WTC11 (cell line): ENCODE measurements at regions not wholly inside any gene's neighbourhood (a gene's known extent, or its start where the extent isn't known, plus 50 kb on each side); places are given as distances from the start of the nearest gene placed in this dataset.

ENCODE experiments used
- ATAC-seq: fragments of 200-7000 bp; cut with Tn5 transposase; 2 replicates; pipeline ENCODE4 v1.10.0; 2021; ENCODE audit warnings: mild to moderate bottlenecking, moderate library complexity
- CTCF ChIA-PET: fragments of 300-600 bp; sonication (Branson Sonifier 250); formaldehyde crosslinking; loops from one replicate; lab custom pipeline; 2021; ENCODE audit warnings: antibody characterized with exemption; lab: Charles Lee
- POLR2A ChIA-PET: fragments of 350-600 bp; sonication (Branson Sonifier 250); formaldehyde crosslinking; loops from one replicate; lab custom pipeline; 2021; ENCODE audit warnings: antibody characterized with exemption; lab: Charles Lee
- DNase-seq: peaks from one replicate; pipeline ENCODE4 v3.0.0; 2021; ENCODE audit warnings: low spot score
- H3K27ac Mint-ChIP-seq: 2 replicates; pipeline ENCODE4 v1.8.0; 2021; ENCODE audit warnings: mixed read lengths
- H3K27me3 Mint-ChIP-seq: 2 replicates; pipeline ENCODE4 v1.8.0; 2021; ENCODE audit warnings: low read depth, mild to moderate bottlenecking, moderate library complexity, mixed read lengths
- H3K36me3 Mint-ChIP-seq: 2 replicates; pipeline ENCODE4 v1.8.0; 2021; ENCODE audit warnings: mixed read lengths
- H3K4me1 Mint-ChIP-seq: 2 replicates; pipeline ENCODE4 v1.8.0; 2022; ENCODE audit warnings: mixed read lengths
- H3K4me3 Mint-ChIP-seq: 2 replicates; pipeline ENCODE4 v1.8.0; 2021; ENCODE audit warnings: mild to moderate bottlenecking, moderate library complexity, mixed read lengths
- H3K9me3 Mint-ChIP-seq: 2 replicates; pipeline ENCODE4 v1.8.0; 2021; ENCODE audit warnings: mixed read lengths
- ATF1 ChIP-seq: sonication (generic); formaldehyde crosslinking; IDR thresholded peaks from 2 replicates; pipeline ENCODE4 v1.8.1; 2023; ENCODE audit warnings: mild to moderate bottlenecking, moderate library complexity, missing genetic modification reagents
- ELF4 ChIP-seq: sonication (generic); formaldehyde crosslinking; IDR thresholded peaks from 2 replicates; pipeline ENCODE4 v1.8.1; 2022; ENCODE audit warnings: low read depth, mild to moderate bottlenecking, moderate library complexity, missing genetic modification reagents
- EMX1 ChIP-seq: fragments of 250-450 bp; sonication (Bioruptor Pico); IDR thresholded peaks from 2 replicates; pipeline ENCODE4 v1.8.0; 2021; ENCODE audit warnings: mild to moderate bottlenecking
- ESRRA ChIP-seq: sonication (generic); formaldehyde crosslinking; IDR thresholded peaks from 2 replicates; pipeline ENCODE4 v1.8.1; 2022; ENCODE audit warnings: mild to moderate bottlenecking, missing genetic modification reagents, borderline replicate concordance
- JAZF1 ChIP-seq: fragments of 250-450 bp; sonication (Bioruptor Pico); IDR thresholded peaks from 2 replicates; pipeline ENCODE4 v1.9.0; 2021; ENCODE audit warnings: moderate library complexity, mild to moderate bottlenecking, inconsistent platforms
- MXD4 ChIP-seq: fragments of 250-450 bp; sonication (Bioruptor Pico); IDR thresholded peaks from 2 replicates; pipeline ENCODE4 v1.8.0; 2021; ENCODE audit warnings: mild to moderate bottlenecking, moderate library complexity, borderline replicate concordance
- MYBL2 ChIP-seq: sonication (generic); formaldehyde crosslinking; IDR thresholded peaks from 2 replicates; pipeline ENCODE4 v1.8.1; 2023; ENCODE audit warnings: mild to moderate bottlenecking, moderate library complexity, missing genetic modification reagents
- NR2C2 ChIP-seq: sonication (generic); formaldehyde crosslinking; IDR thresholded peaks from 2 replicates; pipeline ENCODE4 v1.8.0; 2022; ENCODE audit warnings: mild to moderate bottlenecking, missing genetic modification reagents
- SP1 ChIP-seq: sonication (generic); formaldehyde crosslinking; conservative IDR thresholded peaks from 2 replicates; pipeline ENCODE4 v1.8.1; 2022; ENCODE audit warnings: missing genetic modification reagents
- TCF7 ChIP-seq: sonication (generic); formaldehyde crosslinking; IDR thresholded peaks from 2 replicates; pipeline ENCODE4 v1.8.0; 2022; ENCODE audit warnings: mild to moderate bottlenecking, low read depth, missing genetic modification reagents, moderate library complexity
- TEAD1 ChIP-seq: sonication (generic); formaldehyde crosslinking; IDR thresholded peaks from 2 replicates; pipeline ENCODE4 v1.8.0; 2022; ENCODE audit warnings: mild to moderate bottlenecking, missing genetic modification reagents
- ZNF416 ChIP-seq: fragments of 250-450 bp; sonication (Bioruptor Pico); IDR thresholded peaks from 2 replicates; pipeline ENCODE4 v1.9.0; 2021; ENCODE audit warnings: mild to moderate bottlenecking, inconsistent platforms
- TF ChIP-seq, protein P1 (sequence below): sonication (generic); formaldehyde crosslinking; IDR thresholded peaks from 2 replicates; pipeline ENCODE4 v1.8.0; 2023; ENCODE audit warnings: mild to moderate bottlenecking, missing genetic modification reagents
- TF ChIP-seq, protein P2 (sequence below): sonication (generic); formaldehyde crosslinking; IDR thresholded peaks from 2 replicates; pipeline ENCODE4 v1.8.0; 2022; ENCODE audit warnings: mild to moderate bottlenecking, missing genetic modification reagents
- TF ChIP-seq, protein P3 (sequence below): sonication (generic); formaldehyde crosslinking; IDR thresholded peaks from 2 replicates; pipeline ENCODE4 v1.8.0; 2022; ENCODE audit warnings: mild to moderate bottlenecking, missing genetic modification reagents
- TF ChIP-seq, protein P4 (sequence below): sonication (generic); formaldehyde crosslinking; IDR thresholded peaks from 2 replicates; pipeline ENCODE4 v1.8.1; 2022; ENCODE audit warnings: low read depth, mild to moderate bottlenecking, moderate library complexity, missing genetic modification reagents, borderline replicate concordance
- TF ChIP-seq, protein P5 (sequence below): sonication (generic); formaldehyde crosslinking; IDR thresholded peaks from 2 replicates; pipeline ENCODE4 v1.8.0; 2023; ENCODE audit warnings: missing genetic modification reagents
- TF ChIP-seq, protein P6 (sequence below): fragments of 250-450 bp; sonication (Bioruptor Pico); IDR thresholded peaks from 2 replicates; pipeline ENCODE4 v1.9.0; 2021; ENCODE audit warnings: mild to moderate bottlenecking, borderline replicate concordance
- TF ChIP-seq, protein P7 (sequence below): sonication (generic); formaldehyde crosslinking; IDR thresholded peaks from 2 replicates; pipeline ENCODE4 v1.8.1; 2022; ENCODE audit warnings: mild to moderate bottlenecking, missing genetic modification reagents, moderate library complexity, borderline replicate concordance
- TF ChIP-seq, protein P8 (sequence below): sonication (generic); formaldehyde crosslinking; conservative IDR thresholded peaks from 2 replicates; pipeline ENCODE4 v1.8.1; 2022; ENCODE audit warnings: mild to moderate bottlenecking, missing genetic modification reagents
- TF ChIP-seq, protein P9 (sequence below): sonication (generic); formaldehyde crosslinking; IDR thresholded peaks from 2 replicates; pipeline ENCODE4 v1.8.1; 2022; ENCODE audit warnings: mild to moderate bottlenecking, moderate library complexity, missing genetic modification reagents

DNA sequence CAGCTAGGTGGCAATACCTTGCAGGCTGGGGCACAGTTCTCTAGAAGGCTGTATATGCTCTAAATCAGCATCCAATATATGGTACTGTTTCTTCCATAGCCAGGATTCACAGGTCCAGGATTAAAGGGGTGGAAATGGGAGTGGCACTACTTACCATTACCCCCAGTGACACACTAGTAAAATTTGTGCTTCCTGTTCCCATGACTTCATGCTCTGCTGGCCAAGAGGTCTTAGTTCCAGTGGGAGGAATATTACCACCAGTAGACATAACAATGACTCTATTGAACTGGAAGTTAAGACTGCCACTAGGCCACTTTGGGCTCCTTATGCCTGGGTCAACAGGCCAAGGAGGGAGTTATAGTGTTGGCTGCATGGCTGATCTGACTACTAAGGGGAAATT is 174.3 kb upstream of the TNFAIP3 start (continued):
- TF ChIP-seq, protein P1, sequence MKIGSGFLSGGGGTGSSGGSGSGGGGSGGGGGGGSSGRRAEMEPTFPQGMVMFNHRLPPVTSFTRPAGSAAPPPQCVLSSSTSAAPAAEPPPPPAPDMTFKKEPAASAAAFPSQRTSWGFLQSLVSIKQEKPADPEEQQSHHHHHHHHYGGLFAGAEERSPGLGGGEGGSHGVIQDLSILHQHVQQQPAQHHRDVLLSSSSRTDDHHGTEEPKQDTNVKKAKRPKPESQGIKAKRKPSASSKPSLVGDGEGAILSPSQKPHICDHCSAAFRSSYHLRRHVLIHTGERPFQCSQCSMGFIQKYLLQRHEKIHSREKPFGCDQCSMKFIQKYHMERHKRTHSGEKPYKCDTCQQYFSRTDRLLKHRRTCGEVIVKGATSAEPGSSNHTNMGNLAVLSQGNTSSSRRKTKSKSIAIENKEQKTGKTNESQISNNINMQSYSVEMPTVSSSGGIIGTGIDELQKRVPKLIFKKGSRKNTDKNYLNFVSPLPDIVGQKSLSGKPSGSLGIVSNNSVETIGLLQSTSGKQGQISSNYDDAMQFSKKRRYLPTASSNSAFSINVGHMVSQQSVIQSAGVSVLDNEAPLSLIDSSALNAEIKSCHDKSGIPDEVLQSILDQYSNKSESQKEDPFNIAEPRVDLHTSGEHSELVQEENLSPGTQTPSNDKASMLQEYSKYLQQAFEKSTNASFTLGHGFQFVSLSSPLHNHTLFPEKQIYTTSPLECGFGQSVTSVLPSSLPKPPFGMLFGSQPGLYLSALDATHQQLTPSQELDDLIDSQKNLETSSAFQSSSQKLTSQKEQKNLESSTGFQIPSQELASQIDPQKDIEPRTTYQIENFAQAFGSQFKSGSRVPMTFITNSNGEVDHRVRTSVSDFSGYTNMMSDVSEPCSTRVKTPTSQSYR (CRISPR knock-in tag), result no peak
- TF ChIP-seq, protein P2, sequence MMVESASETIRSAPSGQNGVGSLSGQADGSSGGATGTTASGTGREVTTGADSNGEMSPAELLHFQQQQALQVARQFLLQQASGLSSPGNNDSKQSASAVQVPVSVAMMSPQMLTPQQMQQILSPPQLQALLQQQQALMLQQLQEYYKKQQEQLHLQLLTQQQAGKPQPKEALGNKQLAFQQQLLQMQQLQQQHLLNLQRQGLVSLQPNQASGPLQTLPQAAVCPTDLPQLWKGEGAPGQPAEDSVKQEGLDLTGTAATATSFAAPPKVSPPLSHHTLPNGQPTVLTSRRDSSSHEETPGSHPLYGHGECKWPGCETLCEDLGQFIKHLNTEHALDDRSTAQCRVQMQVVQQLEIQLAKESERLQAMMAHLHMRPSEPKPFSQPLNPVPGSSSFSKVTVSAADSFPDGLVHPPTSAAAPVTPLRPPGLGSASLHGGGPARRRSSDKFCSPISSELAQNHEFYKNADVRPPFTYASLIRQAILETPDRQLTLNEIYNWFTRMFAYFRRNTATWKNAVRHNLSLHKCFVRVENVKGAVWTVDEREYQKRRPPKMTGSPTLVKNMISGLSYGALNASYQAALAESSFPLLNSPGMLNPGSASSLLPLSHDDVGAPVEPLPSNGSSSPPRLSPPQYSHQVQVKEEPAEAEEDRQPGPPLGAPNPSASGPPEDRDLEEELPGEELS (CRISPR knock-in tag), result no peak

DNA sequence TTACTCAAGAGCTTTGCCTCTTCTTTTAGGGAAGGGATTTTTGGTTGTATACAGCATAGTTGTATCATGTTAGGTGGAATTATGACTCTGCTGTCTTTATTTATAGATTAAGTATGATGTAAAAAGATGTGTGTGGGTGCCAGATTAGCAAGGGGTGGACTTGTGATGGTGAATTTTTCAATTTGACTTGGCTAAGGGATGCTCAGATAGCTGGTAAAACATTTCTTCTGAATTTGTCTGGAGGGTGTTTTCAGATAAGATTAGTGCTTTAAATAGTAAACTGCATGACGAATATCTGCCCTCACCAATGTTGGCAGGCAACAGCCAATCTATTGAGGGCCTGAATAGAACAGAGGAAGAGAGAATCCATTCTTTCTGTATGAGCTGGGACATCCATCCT is 173.3 kb upstream of the TNFAIP3 start:
- CTCF ChIA-PET, result interaction anchor here (0.8 to 0.9 kb wide), 2 partner anchors 11 to 32 kb away, joined by 3 read pairs; no protein-coding TSS in a partner anchor
- DNase-seq, result no peak
- no peaks in the 10 kb centered on the region for H3K36me3 Mint-ChIP-seq
- no peak for ATAC-seq
- TF ChIP-seq, protein P3, sequence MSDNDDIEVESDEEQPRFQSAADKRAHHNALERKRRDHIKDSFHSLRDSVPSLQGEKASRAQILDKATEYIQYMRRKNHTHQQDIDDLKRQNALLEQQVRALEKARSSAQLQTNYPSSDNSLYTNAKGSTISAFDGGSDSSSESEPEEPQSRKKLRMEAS (CRISPR knock-in tag), result no peak
- no peak for TF ChIP-seq ATF1 (CRISPR knock-in tag)
- no peak for TF ChIP-seq ZNF416 (CRISPR knock-in tag)
- no peak for TF ChIP-seq NR2C2 (CRISPR knock-in tag)
- TF ChIP-seq JAZF1 (CRISPR knock-in tag), result no peak
- TF ChIP-seq, protein P4, sequence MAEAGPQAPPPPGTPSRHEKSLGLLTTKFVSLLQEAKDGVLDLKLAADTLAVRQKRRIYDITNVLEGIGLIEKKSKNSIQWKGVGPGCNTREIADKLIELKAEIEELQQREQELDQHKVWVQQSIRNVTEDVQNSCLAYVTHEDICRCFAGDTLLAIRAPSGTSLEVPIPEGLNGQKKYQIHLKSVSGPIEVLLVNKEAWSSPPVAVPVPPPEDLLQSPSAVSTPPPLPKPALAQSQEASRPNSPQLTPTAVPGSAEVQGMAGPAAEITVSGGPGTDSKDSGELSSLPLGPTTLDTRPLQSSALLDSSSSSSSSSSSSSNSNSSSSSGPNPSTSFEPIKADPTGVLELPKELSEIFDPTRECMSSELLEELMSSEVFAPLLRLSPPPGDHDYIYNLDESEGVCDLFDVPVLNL (CRISPR knock-in tag), result no peak
- TF ChIP-seq, protein P5, sequence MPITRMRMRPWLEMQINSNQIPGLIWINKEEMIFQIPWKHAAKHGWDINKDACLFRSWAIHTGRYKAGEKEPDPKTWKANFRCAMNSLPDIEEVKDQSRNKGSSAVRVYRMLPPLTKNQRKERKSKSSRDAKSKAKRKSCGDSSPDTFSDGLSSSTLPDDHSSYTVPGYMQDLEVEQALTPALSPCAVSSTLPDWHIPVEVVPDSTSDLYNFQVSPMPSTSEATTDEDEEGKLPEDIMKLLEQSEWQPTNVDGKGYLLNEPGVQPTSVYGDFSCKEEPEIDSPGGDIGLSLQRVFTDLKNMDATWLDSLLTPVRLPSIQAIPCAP, result no peak
- TF ChIP-seq, protein P6, sequence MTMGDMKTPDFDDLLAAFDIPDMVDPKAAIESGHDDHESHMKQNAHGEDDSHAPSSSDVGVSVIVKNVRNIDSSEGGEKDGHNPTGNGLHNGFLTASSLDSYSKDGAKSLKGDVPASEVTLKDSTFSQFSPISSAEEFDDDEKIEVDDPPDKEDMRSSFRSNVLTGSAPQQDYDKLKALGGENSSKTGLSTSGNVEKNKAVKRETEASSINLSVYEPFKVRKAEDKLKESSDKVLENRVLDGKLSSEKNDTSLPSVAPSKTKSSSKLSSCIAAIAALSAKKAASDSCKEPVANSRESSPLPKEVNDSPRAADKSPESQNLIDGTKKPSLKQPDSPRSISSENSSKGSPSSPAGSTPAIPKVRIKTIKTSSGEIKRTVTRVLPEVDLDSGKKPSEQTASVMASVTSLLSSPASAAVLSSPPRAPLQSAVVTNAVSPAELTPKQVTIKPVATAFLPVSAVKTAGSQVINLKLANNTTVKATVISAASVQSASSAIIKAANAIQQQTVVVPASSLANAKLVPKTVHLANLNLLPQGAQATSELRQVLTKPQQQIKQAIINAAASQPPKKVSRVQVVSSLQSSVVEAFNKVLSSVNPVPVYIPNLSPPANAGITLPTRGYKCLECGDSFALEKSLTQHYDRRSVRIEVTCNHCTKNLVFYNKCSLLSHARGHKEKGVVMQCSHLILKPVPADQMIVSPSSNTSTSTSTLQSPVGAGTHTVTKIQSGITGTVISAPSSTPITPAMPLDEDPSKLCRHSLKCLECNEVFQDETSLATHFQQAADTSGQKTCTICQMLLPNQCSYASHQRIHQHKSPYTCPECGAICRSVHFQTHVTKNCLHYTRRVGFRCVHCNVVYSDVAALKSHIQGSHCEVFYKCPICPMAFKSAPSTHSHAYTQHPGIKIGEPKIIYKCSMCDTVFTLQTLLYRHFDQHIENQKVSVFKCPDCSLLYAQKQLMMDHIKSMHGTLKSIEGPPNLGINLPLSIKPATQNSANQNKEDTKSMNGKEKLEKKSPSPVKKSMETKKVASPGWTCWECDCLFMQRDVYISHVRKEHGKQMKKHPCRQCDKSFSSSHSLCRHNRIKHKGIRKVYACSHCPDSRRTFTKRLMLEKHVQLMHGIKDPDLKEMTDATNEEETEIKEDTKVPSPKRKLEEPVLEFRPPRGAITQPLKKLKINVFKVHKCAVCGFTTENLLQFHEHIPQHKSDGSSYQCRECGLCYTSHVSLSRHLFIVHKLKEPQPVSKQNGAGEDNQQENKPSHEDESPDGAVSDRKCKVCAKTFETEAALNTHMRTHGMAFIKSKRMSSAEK (CRISPR knock-in tag), result no peak
- TF ChIP-seq, protein P7, sequence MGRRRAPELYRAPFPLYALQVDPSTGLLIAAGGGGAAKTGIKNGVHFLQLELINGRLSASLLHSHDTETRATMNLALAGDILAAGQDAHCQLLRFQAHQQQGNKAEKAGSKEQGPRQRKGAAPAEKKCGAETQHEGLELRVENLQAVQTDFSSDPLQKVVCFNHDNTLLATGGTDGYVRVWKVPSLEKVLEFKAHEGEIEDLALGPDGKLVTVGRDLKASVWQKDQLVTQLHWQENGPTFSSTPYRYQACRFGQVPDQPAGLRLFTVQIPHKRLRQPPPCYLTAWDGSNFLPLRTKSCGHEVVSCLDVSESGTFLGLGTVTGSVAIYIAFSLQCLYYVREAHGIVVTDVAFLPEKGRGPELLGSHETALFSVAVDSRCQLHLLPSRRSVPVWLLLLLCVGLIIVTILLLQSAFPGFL, result no peak
- no peak for TF ChIP-seq EMX1 (CRISPR knock-in tag)
- no peak for TF ChIP-seq TEAD1 (CRISPR knock-in tag)
- TF ChIP-seq, protein P8, sequence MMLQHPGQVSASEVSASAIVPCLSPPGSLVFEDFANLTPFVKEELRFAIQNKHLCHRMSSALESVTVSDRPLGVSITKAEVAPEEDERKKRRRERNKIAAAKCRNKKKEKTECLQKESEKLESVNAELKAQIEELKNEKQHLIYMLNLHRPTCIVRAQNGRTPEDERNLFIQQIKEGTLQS, result no peak
- no peak for TF ChIP-seq TCF7 (CRISPR knock-in tag)
- TF ChIP-seq SP1 (CRISPR knock-in tag), result no peak
- no peak for TF ChIP-seq ESRRA (CRISPR knock-in tag)
- TF ChIP-seq, protein P9, sequence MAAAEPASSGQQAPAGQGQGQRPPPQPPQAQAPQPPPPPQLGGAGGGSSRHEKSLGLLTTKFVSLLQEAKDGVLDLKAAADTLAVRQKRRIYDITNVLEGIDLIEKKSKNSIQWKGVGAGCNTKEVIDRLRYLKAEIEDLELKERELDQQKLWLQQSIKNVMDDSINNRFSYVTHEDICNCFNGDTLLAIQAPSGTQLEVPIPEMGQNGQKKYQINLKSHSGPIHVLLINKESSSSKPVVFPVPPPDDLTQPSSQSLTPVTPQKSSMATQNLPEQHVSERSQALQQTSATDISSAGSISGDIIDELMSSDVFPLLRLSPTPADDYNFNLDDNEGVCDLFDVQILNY (CRISPR knock-in tag), result no peak
- TF ChIP-seq MYBL2, result no peak
- TF ChIP-seq ELF4, result no peak
- TF ChIP-seq MXD4, result no peak
- TF ChIP-seq, all 79 proteins: peak for 0
- peaks cover 12% of the 10 kb centered on the region for H3K4me1 Mint-ChIP-seq
- H3K9me3 Mint-ChIP-seq, result peaks cover 6% of the 10 kb centered on the region
- POLR2A ChIA-PET, result no interaction called here
- H3K27ac Mint-ChIP-seq, result no peak overlapping the region
- no peak overlapping the region for H3K4me3 Mint-ChIP-seq
- H3K27me3 Mint-ChIP-seq, result no peaks in the 10 kb centered on the region
